ENCODE measurements at regions not wholly inside any gene's neighbourhood (a gene's known extent, or its start where the extent isn't known, plus 50 kb on each side); places are given as distances from the start of the nearest gene placed in this dataset.

GRCh38 chr4:131052646-131053045 is 1956.7 kb downstream of the C4orf33 start:
- no peak for TF ChIP-seq TAF1 (IDR thresholded peaks at IDR 0.05; ENCODE audit: low read depth, low read length)
- no peak for TF ChIP-seq POLR2A (IDR thresholded peaks at IDR 0.05; ENCODE audit: low read depth, low read length)
- TF ChIP-seq POLR2AphosphoS5 (IDR thresholded peaks at IDR 0.05; ENCODE audit: low read depth, low read length), result no peak
- no peak for TF ChIP-seq PAX5 (IDR thresholded peaks at IDR 0.05; ENCODE audit: insufficient read depth, low read length, severe bottlenecking)
- no peak for TF ChIP-seq SPI1 (IDR thresholded peaks at IDR 0.05; ENCODE audit: low read depth, low read length)

Measured in GM12891 (cell line).